Thyroid gland (tissue), 4 donors: ENCODE measurements at regions not wholly inside any gene's neighbourhood (a gene's known extent, or its start where the extent isn't known, plus 50 kb on each side); places are given as distances from the start of the nearest gene placed in this dataset.

Experiments
- DNase-seq, 2 donors: peaks; one replicate each; pipeline ENCODE4 v3.0.0-alpha.2; 2019
- H3K27ac ChIP-seq, 3 donors: fragments of 200-600 bp; sonication (generic); 1 replicate in 2 of 3; 2 replicates in 1 of 3; pipeline ENCODE4 v1.5.1; 2016 to 2019; ENCODE audit warnings: mild to moderate bottlenecking in 1 of 3, moderate library complexity in 1 of 3
- H3K27me3 ChIP-seq: fragments of 200-600 bp; sonication (generic); one replicate; pipeline ENCODE4 v1.5.1; 2019
- H3K36me3 ChIP-seq, 2 donors: fragments of 200-600 bp; sonication (generic); one replicate each; pipeline ENCODE4 v1.5.1; 2016 to 2019
- H3K4me1 ChIP-seq, 2 donors: fragments of 200-600 bp; sonication (generic); one replicate each; pipeline ENCODE4 v1.5.1; 2017 to 2019
- H3K4me3 ChIP-seq, 3 donors: fragments of 200-600 bp; sonication (generic); replicated peaks in 1 of 3; 1 replicate in 2 of 3; 2 replicates in 1 of 3; pipeline ENCODE4 v1.5.1; 2016; ENCODE audit warnings: mild to moderate bottlenecking in 1 of 3
- H3K9me3 ChIP-seq: fragments of 200-600 bp; sonication (generic); one replicate; pipeline ENCODE4 v1.5.1; 2017
- CTCF ChIP-seq, 6 experiments: fragments of 200-600 bp in 3 of 6; fragments of 450-650 bp in 3 of 6; sonication (generic) in 3 of 6; IDR thresholded peaks; one replicate each; pipeline ENCODE4 v1.5.1; 2016 to 2019; ENCODE audit warnings: antibody characterized with exemption in 6 of 6, mild to moderate bottlenecking in 2 of 6, inconsistent platforms in 1 of 6, moderate library complexity in 1 of 6
- POLR2A ChIP-seq, 2 donors: fragments of 450-650 bp; IDR thresholded peaks; one replicate each; pipeline ENCODE4 v1.6.1; 2017; ENCODE audit warnings: antibody characterized with exemption in 2 of 2, mild to moderate bottlenecking in 2 of 2, moderate library complexity in 1 of 2
- WGBS, 2 donors: methylation state at CpG; one replicate each; pipeline ENCODE4 v1.1.5; 2017; 5-methylcytosine and 5-hydroxymethylcytosine counted together
- intact Hi-C: fragments of 100-400 bp; cut with DNase I; formaldehyde crosslinking; loops from one replicate; pipeline ENCODE4 v1.15.1; 2023

GRCh38 chr13:47158593-47158992 lies 261.7 kb upstream of the HTR2A start:
- 81 to 84% methylated on average over 2 of the region's 2 CpGs for WGBS, 2 donors
- intact Hi-C loops = no loop called here
- Histone ChIP-seq H3K4me1 (no peaks in the 10 kb centered on the region), H3K36me3 (no peaks in the 10 kb centered on the region), H3K27ac (no peak overlapping the region), H3K4me3 (no peak overlapping the region), H3K9me3 (no peaks in the 10 kb centered on the region), H3K27me3 (no peaks in the 10 kb centered on the region)
- TF ChIP-seq CTCF (IDR thresholded peaks at IDR 0.05) (no peak), POLR2A (IDR thresholded peaks at IDR 0.05) (no peak)
- DNase-seq = no peak

- 55 to 60% methylated on average over 3 of the region's 3 CpGs for WGBS, 2 donors
- TF ChIP-seq CTCF (IDR thresholded peaks at IDR 0.05) = no peak
- TF ChIP-seq POLR2A (IDR thresholded peaks at IDR 0.05) = no peak
- Histone ChIP-seq H3K27me3 (no peaks in the 10 kb centered on the region), H3K4me3 (no peak overlapping the region), H3K36me3 (no peaks in the 10 kb centered on the region), H3K9me3 (no peaks in the 10 kb centered on the region), H3K27ac (no peak overlapping the region), H3K4me1 (no peaks in the 10 kb centered on the region)
- intact Hi-C loops = no loop called here
- DNase-seq = no peak
Observed at GRCh38 chr13:47148543-47148942, 251.7 kb upstream of the HTR2A start.

GRCh38 chr13:47147812-47148119 lies 250.9 kb upstream of the HTR2A start:
- no peaks in the 10 kb centered on the region for H3K36me3 ChIP-seq
- TF ChIP-seq POLR2A (IDR thresholded peaks at IDR 0.05) (no peak), CTCF (IDR thresholded peaks at IDR 0.05) (no peak)
- no peaks in the 10 kb centered on the region for H3K27me3 ChIP-seq
- no peak for DNase-seq
- intact Hi-C loops = no loop called here
- H3K4me3 ChIP-seq = no peak overlapping the region
- H3K9me3 ChIP-seq = no peaks in the 10 kb centered on the region
- H3K4me1 ChIP-seq = peaks cover 0 to under 1% of the 10 kb centered on the region in 2 donors
- WGBS, 2 donors = 84 to 85% methylated on average over 2 of the region's 2 CpGs
- no peak overlapping the region for H3K27ac ChIP-seq

- Histone ChIP-seq H3K36me3 (no peaks in the 10 kb centered on the region), H3K27ac (no peak overlapping the region), H3K4me3 (no peak overlapping the region), H3K27me3 (no peaks in the 10 kb centered on the region), H3K9me3 (no peaks in the 10 kb centered on the region), H3K4me1 (peaks cover 5 to 6% of the 10 kb centered on the region in 2 donors)
- WGBS, 2 donors = 93 to 94% methylated on average over 2 of the region's 2 CpGs
- DNase-seq = no peak
- TF ChIP-seq CTCF (IDR thresholded peaks at IDR 0.05) (no peak), POLR2A (IDR thresholded peaks at IDR 0.05) (no peak)
- intact Hi-C loops = no loop called here
Observed at GRCh38 chr13:47146991-47147811, 250.3 kb upstream of the HTR2A start.

GRCh38 chr13:47146136-47146535 lies 249.3 kb upstream of the HTR2A start:
- Histone ChIP-seq H3K4me3 (no peak overlapping the region), H3K27ac (no peak overlapping the region), H3K36me3 (no peaks in the 10 kb centered on the region), H3K4me1 (peaks cover 10 to 11% of the 10 kb centered on the region in 2 donors), H3K9me3 (no peaks in the 10 kb centered on the region), H3K27me3 (no peaks in the 10 kb centered on the region)
- intact Hi-C loops = no loop called here
- TF ChIP-seq POLR2A (IDR thresholded peaks at IDR 0.05) (no peak), CTCF (IDR thresholded peaks at IDR 0.05) (no peak)
- no peak for DNase-seq
